Liver (tissue), 8 donors: ENCODE measurements at regions not wholly inside any gene's neighbourhood (a gene's known extent, or its start where the extent isn't known, plus 50 kb on each side); places are given as distances from the start of the nearest gene placed in this dataset.

Experiments
- DNase-seq: peaks from one replicate; pipeline ENCODE4 v3.0.0-alpha.2; 2017; ENCODE audit warnings: low spot score
- H3K27ac ChIP-seq, 2 donors: one replicate each; pipeline ENCODE4 v1.7.0; 2013; ENCODE audit warnings: inconsistent platforms in 2 of 2, low read length in 2 of 2, control low read depth in 1 of 2, low read depth in 1 of 2, mild to moderate bottlenecking in 1 of 2
- H3K27me3 ChIP-seq, 4 donors: one replicate each; pipeline versions ENCODE4 v1.6.1 to v1.7.0; 2013; ENCODE audit warnings: low read length in 3 of 4, inconsistent platforms in 1 of 4, mild to moderate bottlenecking in 1 of 4, moderate library complexity in 1 of 4; ENCODE audit not compliant: control insufficient read depth in 4 of 4, insufficient read depth in 4 of 4
- H3K36me3 ChIP-seq, 4 donors: one replicate each; pipeline versions ENCODE4 v1.6.1 to v1.7.0; 2013; ENCODE audit warnings: low read length in 3 of 4, mild to moderate bottlenecking in 3 of 4, low read depth in 1 of 4, moderate library complexity in 1 of 4; ENCODE audit not compliant: control insufficient read depth in 4 of 4, insufficient read depth in 3 of 4
- H3K4me1 ChIP-seq, 4 donors: one replicate each; pipeline versions ENCODE4 v1.6.1 to v1.7.0; 2013; ENCODE audit warnings: low read length in 3 of 4, mild to moderate bottlenecking in 3 of 4, moderate library complexity in 1 of 4; ENCODE audit not compliant: control insufficient read depth in 4 of 4, insufficient read depth in 4 of 4
- H3K4me3 ChIP-seq, 3 donors: one replicate each; pipeline versions ENCODE4 v1.6.1 to v1.7.0; 2013; ENCODE audit warnings: low read length in 3 of 3, control low read depth in 1 of 3, low read depth in 1 of 3, mild to moderate bottlenecking in 1 of 3
- H3K9ac ChIP-seq, 2 donors: one replicate each; pipeline ENCODE4 v1.7.0; 2013; ENCODE audit warnings: low read length in 2 of 2, mild to moderate bottlenecking in 2 of 2, moderate library complexity in 2 of 2, control low read depth in 1 of 2, low read depth in 1 of 2
- H3K9me3 ChIP-seq, 4 donors: one replicate each; pipeline versions ENCODE4 v1.6.1 to v1.7.0; 2013; ENCODE audit warnings: low read length in 3 of 4; ENCODE audit not compliant: control insufficient read depth in 4 of 4
- EGR1 ChIP-seq, 2 donors: IDR thresholded peaks; 2 replicates each; pipeline ENCODE4 v1.6.1; 2016 to 2018; ENCODE audit warnings: antibody characterized with exemption in 2 of 2, low read depth in 2 of 2
- FOXA1 ChIP-seq: IDR thresholded peaks from 2 replicates; pipeline ENCODE4 v1.6.1; 2016; ENCODE audit warnings: antibody characterized with exemption
- FOXA2 ChIP-seq: IDR thresholded peaks from 2 replicates; pipeline ENCODE4 v1.6.1; 2016; ENCODE audit warnings: antibody characterized with exemption
- GABPA ChIP-seq, 2 donors: IDR thresholded peaks in 1 of 2; conservative IDR thresholded peaks in 1 of 2; 2 replicates each; pipeline ENCODE4 v1.6.1; 2016; ENCODE audit warnings: antibody characterized with exemption in 2 of 2, mild to moderate bottlenecking in 1 of 2, moderate library complexity in 1 of 2
- HNF4A ChIP-seq, 2 donors: conservative IDR thresholded peaks; 2 replicates each; pipeline ENCODE4 v1.6.1; 2016; ENCODE audit warnings: antibody characterized with exemption in 2 of 2, mild to moderate bottlenecking in 2 of 2
- HNF4G ChIP-seq: IDR thresholded peaks from 2 replicates; pipeline ENCODE4 v1.6.1; 2016; ENCODE audit warnings: antibody characterized with exemption
- JUND ChIP-seq, 2 donors: IDR thresholded peaks; 2 replicates each; pipeline ENCODE4 v1.6.1; 2016; ENCODE audit warnings: antibody characterized with exemption in 2 of 2
- NR2F2 ChIP-seq: IDR thresholded peaks from 2 replicates; pipeline ENCODE4 v1.6.1; 2016; ENCODE audit warnings: antibody characterized with exemption
- RAD21 ChIP-seq, 2 donors: IDR thresholded peaks; 2 replicates each; pipeline ENCODE4 v1.6.1; 2016; ENCODE audit warnings: antibody characterized with exemption in 2 of 2, mild to moderate bottlenecking in 2 of 2
- RXRA ChIP-seq, 2 donors: IDR thresholded peaks; 2 replicates each; pipeline ENCODE4 v1.6.1; 2017 to 2018; ENCODE audit warnings: antibody characterized with exemption in 2 of 2, mild to moderate bottlenecking in 1 of 2
- SP1 ChIP-seq: IDR thresholded peaks from 2 replicates; pipeline ENCODE4 v1.6.1; 2018; ENCODE audit warnings: antibody characterized with exemption, mild to moderate bottlenecking
- TAF1 ChIP-seq: conservative IDR thresholded peaks from 2 replicates; pipeline ENCODE4 v1.6.1; 2016; ENCODE audit warnings: antibody characterized with exemption, mild to moderate bottlenecking
- YY1 ChIP-seq: IDR thresholded peaks from 2 replicates; pipeline ENCODE4 v1.6.1; 2016; ENCODE audit warnings: antibody characterized with exemption, mild to moderate bottlenecking
- WGBS: extraction: QIAGEN DNeasy Blood & Tissue Kit; methylation state at CpG from one replicate; pipeline ENCODE4 v1.1.7; 2013; 5-methylcytosine and 5-hydroxymethylcytosine counted together
- TF ChIP-seq, protein P1 (sequence below): fragments of 150-350 bp; IDR thresholded peaks from 2 replicates; pipeline ENCODE4 v1.5.1; 2017; ENCODE audit warnings: improper control_type of control experiment, low read depth, low read length; ENCODE audit not compliant: missing input control
- TF ChIP-seq, protein P2 (sequence below): IDR thresholded peaks from 2 replicates; pipeline ENCODE4 v1.6.1; 2016; ENCODE audit warnings: antibody characterized with exemption, mild to moderate bottlenecking
- TF ChIP-seq, protein P3 (sequence below): IDR thresholded peaks from 2 replicates; pipeline ENCODE4 v1.6.1; 2016; ENCODE audit warnings: antibody characterized with exemption
- TF ChIP-seq, protein P4 (sequence below): IDR thresholded peaks from 2 replicates; pipeline ENCODE4 v1.6.1; 2016; ENCODE audit warnings: antibody characterized with exemption
- TF ChIP-seq, protein P5 (sequence below): IDR thresholded peaks from 2 replicates; pipeline ENCODE4 v1.6.1; 2016; ENCODE audit warnings: antibody characterized with exemption
- donor health status: healthy.
- donor health status: healthy.
- donor health status: healthy.
- donor health status: healthy.
- donor health status: healthy.

DNA sequence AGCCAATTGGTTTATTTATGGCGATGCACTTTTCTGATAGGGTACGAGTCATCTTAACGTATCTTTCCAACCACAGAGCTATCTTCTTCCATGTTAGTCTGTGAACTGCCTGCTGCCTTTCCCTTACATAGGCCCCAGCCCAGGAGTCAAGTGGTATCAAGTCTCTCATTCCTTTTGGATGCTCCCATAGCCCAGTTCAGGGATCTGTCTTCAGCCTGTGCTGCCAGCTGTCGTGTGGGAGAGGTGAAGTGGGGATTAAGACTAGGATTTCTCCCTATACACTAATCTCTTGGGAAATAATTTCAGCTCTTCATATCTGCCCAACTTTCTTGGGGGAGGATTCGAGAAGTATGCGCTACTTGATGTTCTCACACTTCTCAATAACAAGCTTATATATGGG lies 475.7 kb downstream of the EBF1 start:
- TF ChIP-seq, protein P1, sequence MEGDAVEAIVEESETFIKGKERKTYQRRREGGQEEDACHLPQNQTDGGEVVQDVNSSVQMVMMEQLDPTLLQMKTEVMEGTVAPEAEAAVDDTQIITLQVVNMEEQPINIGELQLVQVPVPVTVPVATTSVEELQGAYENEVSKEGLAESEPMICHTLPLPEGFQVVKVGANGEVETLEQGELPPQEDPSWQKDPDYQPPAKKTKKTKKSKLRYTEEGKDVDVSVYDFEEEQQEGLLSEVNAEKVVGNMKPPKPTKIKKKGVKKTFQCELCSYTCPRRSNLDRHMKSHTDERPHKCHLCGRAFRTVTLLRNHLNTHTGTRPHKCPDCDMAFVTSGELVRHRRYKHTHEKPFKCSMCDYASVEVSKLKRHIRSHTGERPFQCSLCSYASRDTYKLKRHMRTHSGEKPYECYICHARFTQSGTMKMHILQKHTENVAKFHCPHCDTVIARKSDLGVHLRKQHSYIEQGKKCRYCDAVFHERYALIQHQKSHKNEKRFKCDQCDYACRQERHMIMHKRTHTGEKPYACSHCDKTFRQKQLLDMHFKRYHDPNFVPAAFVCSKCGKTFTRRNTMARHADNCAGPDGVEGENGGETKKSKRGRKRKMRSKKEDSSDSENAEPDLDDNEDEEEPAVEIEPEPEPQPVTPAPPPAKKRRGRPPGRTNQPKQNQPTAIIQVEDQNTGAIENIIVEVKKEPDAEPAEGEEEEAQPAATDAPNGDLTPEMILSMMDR = no peak
- TF ChIP-seq, protein P2, sequence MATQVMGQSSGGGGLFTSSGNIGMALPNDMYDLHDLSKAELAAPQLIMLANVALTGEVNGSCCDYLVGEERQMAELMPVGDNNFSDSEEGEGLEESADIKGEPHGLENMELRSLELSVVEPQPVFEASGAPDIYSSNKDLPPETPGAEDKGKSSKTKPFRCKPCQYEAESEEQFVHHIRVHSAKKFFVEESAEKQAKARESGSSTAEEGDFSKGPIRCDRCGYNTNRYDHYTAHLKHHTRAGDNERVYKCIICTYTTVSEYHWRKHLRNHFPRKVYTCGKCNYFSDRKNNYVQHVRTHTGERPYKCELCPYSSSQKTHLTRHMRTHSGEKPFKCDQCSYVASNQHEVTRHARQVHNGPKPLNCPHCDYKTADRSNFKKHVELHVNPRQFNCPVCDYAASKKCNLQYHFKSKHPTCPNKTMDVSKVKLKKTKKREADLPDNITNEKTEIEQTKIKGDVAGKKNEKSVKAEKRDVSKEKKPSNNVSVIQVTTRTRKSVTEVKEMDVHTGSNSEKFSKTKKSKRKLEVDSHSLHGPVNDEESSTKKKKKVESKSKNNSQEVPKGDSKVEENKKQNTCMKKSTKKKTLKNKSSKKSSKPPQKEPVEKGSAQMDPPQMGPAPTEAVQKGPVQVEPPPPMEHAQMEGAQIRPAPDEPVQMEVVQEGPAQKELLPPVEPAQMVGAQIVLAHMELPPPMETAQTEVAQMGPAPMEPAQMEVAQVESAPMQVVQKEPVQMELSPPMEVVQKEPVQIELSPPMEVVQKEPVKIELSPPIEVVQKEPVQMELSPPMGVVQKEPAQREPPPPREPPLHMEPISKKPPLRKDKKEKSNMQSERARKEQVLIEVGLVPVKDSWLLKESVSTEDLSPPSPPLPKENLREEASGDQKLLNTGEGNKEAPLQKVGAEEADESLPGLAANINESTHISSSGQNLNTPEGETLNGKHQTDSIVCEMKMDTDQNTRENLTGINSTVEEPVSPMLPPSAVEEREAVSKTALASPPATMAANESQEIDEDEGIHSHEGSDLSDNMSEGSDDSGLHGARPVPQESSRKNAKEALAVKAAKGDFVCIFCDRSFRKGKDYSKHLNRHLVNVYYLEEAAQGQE = no peak
- TF ChIP-seq EGR1 (IDR thresholded peaks at IDR 0.05; ENCODE audit: low read depth in 2 of 2) = no peak
- no peak for TF ChIP-seq JUND (IDR thresholded peaks at IDR 0.05)
- TF ChIP-seq FOXA2 = no peak
- no peak for TF ChIP-seq SP1
- no peak for TF ChIP-seq HNF4A (conservative IDR thresholded peaks at IDR 0.05)
- TF ChIP-seq, protein P3, sequence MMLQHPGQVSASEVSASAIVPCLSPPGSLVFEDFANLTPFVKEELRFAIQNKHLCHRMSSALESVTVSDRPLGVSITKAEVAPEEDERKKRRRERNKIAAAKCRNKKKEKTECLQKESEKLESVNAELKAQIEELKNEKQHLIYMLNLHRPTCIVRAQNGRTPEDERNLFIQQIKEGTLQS = no peak
- no peak for TF ChIP-seq TAF1
- H3K9ac ChIP-seq = no peak overlapping the region
- H3K9me3 ChIP-seq = no peaks in the 10 kb centered on the region
- peaks cover 0 to 13% (median 8%) of the 10 kb centered on the region in 4 donors for H3K4me1 ChIP-seq
- DNase-seq = no peak
- H3K36me3 ChIP-seq = no peaks in the 10 kb centered on the region
- WGBS = 95% methylated on average over 6 of the region's 6 CpGs
- no peak overlapping the region for H3K4me3 ChIP-seq
- no peak overlapping the region for H3K27ac ChIP-seq
- H3K27me3 ChIP-seq = no peaks in the 10 kb centered on the region

DNA sequence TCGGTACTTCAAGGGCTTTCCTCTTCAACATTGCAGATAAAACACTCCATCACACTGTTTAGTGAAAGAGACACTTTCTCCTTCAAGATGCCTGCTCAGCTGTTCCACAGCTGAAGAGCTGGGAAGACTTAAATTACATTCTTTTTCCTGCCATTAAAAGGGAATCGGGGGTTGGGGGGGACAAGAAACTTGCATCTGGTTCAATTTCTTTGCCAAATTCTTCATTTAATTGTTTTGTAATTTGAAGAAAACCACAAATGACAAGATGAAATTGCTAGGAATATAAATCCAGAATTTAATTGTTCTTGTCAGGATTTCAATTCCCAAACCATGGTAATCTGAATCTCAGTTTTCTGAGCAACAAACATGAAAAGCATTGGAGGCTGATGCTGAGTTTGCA lies 478.3 kb downstream of the EBF1 start:
- TF ChIP-seq GABPA (IDR thresholded peaks at IDR 0.05 in 1 of 2, conservative IDR thresholded peaks at IDR 0.05 in 1 of 2) (no peak), TAF1 (no peak), JUND (IDR thresholded peaks at IDR 0.05) (no peak), FOXA1 (no peak), SP1 (no peak), RXRA (IDR thresholded peaks at IDR 0.05) (no peak), HNF4A (conservative IDR thresholded peaks at IDR 0.05) (no peak), NR2F2 (no peak), RAD21 (IDR thresholded peaks at IDR 0.05) (no peak), YY1 (no peak), HNF4G (no peak), EGR1 (IDR thresholded peaks at IDR 0.05; ENCODE audit: low read depth in 2 of 2) (no peak), FOXA2 (no peak)
- TF ChIP-seq, protein P1 = no peak
- TF ChIP-seq, protein P4, sequence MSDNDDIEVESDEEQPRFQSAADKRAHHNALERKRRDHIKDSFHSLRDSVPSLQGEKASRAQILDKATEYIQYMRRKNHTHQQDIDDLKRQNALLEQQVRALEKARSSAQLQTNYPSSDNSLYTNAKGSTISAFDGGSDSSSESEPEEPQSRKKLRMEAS = no peak
- TF ChIP-seq, protein P5, sequence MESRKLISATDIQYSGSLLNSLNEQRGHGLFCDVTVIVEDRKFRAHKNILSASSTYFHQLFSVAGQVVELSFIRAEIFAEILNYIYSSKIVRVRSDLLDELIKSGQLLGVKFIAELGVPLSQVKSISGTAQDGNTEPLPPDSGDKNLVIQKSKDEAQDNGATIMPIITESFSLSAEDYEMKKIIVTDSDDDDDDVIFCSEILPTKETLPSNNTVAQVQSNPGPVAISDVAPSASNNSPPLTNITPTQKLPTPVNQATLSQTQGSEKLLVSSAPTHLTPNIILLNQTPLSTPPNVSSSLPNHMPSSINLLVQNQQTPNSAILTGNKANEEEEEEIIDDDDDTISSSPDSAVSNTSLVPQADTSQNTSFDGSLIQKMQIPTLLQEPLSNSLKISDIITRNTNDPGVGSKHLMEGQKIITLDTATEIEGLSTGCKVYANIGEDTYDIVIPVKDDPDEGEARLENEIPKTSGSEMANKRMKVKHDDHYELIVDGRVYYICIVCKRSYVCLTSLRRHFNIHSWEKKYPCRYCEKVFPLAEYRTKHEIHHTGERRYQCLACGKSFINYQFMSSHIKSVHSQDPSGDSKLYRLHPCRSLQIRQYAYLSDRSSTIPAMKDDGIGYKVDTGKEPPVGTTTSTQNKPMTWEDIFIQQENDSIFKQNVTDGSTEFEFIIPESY = no peak
- TF ChIP-seq, protein P2 = no peak
- TF ChIP-seq, protein P3 = no peak
- no peaks in the 10 kb centered on the region for H3K9me3 ChIP-seq
- no peak for DNase-seq
- H3K9ac ChIP-seq = no peak overlapping the region
- no peak overlapping the region for H3K4me3 ChIP-seq
- H3K27me3 ChIP-seq = no peaks in the 10 kb centered on the region
- H3K36me3 ChIP-seq = no peaks in the 10 kb centered on the region
- no peak overlapping the region for H3K27ac ChIP-seq
- peaks cover 0 to 17% (median 14%) of the 10 kb centered on the region in 4 donors for H3K4me1 ChIP-seq
- 79% methylated on average over 2 of the region's 2 CpGs for WGBS
